VCaP (cell line): ENCODE measurements at regions not wholly inside any gene's neighbourhood (a gene's known extent, or its start where the extent isn't known, plus 50 kb on each side); places are given as distances from the start of the nearest gene placed in this dataset.

Experiments
- H3K27ac ChIP-seq: fragments of 450-650 bp; 2 replicates; pipeline ENCODE4 v1.5.1; 2017
- TF ChIP-seq, protein P1 (sequence below): fragments of 450-650 bp; conservative IDR thresholded peaks from 2 replicates; pipeline ENCODE4 v1.5.1; 2017; ENCODE audit warnings: mild to moderate bottlenecking, moderate library complexity

DNA sequence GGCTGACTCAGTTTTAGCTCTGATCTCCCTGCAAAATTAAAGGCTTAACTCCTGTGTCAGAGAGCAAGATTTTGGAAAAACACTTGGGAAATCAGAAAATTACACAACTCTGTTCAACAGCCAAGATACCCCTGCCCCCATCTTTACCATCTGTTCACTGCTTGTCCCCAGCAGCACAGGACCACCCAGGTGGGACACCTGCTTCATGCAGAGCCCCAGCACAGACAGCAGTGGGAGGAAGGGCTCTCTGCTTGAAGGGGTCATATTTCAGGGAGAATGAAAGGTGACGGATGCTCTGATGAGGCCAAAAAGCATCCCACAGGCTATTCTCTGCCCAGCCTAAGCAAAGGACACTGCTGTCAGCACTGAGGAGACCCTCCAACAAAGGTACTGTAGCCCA, 584.6 kb upstream of the KLHL29 start:
- TF ChIP-seq, protein P1, sequence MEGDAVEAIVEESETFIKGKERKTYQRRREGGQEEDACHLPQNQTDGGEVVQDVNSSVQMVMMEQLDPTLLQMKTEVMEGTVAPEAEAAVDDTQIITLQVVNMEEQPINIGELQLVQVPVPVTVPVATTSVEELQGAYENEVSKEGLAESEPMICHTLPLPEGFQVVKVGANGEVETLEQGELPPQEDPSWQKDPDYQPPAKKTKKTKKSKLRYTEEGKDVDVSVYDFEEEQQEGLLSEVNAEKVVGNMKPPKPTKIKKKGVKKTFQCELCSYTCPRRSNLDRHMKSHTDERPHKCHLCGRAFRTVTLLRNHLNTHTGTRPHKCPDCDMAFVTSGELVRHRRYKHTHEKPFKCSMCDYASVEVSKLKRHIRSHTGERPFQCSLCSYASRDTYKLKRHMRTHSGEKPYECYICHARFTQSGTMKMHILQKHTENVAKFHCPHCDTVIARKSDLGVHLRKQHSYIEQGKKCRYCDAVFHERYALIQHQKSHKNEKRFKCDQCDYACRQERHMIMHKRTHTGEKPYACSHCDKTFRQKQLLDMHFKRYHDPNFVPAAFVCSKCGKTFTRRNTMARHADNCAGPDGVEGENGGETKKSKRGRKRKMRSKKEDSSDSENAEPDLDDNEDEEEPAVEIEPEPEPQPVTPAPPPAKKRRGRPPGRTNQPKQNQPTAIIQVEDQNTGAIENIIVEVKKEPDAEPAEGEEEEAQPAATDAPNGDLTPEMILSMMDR, result no peak
- H3K27ac ChIP-seq, result no peak overlapping the region

DNA sequence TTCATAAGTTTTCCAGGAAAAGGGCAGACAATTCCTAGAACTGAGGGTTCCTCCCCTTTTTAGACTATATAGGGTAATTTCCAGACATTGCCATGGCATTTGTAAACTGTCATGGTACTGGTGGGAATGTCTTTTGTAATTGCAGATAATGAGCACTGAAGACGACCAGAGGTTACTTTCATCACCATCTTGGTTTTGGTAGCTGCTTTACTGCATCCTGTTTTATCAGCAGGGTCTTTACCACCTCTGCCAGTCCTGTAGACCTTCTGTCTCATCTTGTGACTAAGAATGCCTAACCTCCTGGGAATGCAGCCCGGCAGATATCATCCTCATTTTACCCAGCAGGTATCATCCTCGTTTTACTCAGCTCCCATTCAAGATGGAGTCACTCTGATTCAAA, 583.9 kb upstream of the KLHL29 start:
- TF ChIP-seq, protein P1, result no peak
- H3K27ac ChIP-seq, result no peak overlapping the region

DNA sequence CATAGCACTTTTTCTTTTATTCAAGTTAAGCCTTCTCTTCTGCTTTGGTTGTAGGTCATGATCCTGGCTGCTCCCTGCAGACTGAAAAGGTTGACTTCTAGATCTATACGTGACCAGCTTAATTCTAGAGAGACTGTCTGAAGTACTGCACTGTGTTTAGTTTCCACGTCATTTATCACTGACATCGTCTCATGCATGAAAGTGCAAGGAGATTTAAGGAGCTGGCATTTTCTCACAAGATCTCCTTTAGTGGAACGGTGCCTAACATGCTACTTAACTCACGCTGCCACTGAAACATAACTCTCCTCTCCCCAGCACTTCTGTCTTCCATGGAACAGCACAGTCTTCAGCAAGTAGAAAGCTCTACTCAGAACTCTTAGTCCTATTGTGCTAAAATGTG, 583.0 kb upstream of the KLHL29 start:
- TF ChIP-seq, protein P1, result no peak
- H3K27ac ChIP-seq, result no peak overlapping the region

DNA sequence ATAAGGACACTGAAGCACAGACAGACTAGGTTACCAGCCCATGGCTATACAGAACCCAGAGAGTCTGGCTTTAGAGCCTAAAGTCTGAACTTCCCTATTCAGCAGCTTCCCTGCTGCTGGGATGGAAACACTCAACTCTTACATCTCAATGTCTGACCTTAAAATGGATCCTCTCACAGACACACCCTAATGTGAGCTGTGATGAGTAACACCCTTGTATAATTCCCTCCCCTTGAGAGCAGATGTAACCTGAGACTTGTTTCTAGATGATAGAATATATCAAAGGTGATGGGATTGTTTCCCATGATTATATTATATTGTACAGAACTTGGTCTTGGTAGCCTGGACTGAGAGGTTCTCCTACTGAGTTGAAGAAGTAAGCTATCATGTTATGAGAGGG, 577.1 kb upstream of the KLHL29 start:
- TF ChIP-seq, protein P1, result no peak

DNA sequence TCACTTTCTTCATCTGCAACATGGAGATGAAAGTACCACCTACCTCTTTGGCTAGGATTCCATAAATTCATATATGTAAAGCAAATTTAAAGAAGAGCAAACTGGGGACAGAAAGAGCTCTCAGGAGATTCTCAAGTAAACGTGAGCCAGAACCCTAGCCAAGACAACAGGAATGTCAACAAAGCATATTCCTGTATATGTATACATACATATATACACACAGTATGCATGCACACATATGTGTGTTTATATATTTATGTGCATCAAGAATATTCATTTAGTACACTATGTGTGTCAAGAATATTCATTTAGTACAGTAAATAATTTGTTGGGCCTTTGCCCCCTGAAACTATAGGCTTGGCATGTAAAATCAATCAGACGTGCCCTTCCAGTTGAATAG, 574.4 kb upstream of the KLHL29 start:
- no peak overlapping the region for H3K27ac ChIP-seq
- TF ChIP-seq, protein P1, result no peak

More for the DNA sequence above, 577.1 kb upstream of the KLHL29 start:
- peak overlapping the region; percentile 24 for H3K27ac ChIP-seq

DNA sequence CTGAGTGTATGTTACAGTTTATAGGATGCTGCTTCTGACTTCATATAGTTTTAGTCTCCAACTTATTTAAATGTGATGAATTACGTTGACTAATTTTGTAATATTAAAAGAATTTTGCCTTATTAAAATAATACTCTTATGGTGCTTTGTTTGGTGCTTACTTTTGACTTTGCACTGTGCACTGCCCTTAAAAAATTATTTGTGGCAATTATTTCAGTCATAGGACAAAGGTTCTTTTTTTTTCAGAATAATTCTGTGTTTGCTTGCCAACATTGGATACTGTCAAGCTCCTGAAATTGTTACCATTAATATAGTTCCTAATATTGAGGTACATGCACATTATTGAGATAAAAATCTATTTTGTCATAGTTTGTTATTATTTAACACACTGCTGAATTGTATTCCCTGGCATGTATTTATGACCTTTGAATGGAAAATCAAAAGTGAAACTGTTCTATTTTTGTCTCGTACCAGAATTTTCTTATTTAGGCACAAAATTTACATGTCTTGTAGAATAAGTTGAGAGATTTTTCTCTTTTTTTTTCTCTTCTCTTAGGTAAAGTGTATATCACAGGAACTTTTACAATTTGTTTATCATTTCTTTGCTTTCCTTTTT, 572.8 kb upstream of the KLHL29 start:
- H3K27ac ChIP-seq, result no peak overlapping the region
- TF ChIP-seq, protein P1, result no peak

DNA sequence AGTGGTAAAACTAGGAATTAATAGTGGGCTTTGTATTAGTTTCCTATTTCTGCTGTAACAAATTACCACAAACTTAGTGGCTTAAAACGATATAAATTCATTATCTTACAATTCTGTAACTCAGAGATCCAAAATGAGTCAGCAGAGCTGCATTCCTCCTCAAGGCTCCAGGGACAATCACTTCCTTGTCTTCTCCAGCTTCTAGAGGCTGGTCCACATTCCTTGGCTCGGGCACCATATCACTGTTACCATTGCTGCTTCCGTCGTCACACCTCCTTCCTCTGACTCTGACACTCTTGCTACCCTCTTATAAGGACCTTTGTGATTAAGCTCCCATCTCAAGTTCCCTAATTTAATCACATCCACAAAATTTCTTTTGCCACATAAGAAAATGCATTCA, 567.8 kb upstream of the KLHL29 start:
- TF ChIP-seq, protein P1, result no peak
- no peak overlapping the region for H3K27ac ChIP-seq
